ENCODE measurements at regions not wholly inside any gene's neighbourhood (a gene's known extent, or its start where the extent isn't known, plus 50 kb on each side); places are given as distances from the start of the nearest gene placed in this dataset.

DNA sequence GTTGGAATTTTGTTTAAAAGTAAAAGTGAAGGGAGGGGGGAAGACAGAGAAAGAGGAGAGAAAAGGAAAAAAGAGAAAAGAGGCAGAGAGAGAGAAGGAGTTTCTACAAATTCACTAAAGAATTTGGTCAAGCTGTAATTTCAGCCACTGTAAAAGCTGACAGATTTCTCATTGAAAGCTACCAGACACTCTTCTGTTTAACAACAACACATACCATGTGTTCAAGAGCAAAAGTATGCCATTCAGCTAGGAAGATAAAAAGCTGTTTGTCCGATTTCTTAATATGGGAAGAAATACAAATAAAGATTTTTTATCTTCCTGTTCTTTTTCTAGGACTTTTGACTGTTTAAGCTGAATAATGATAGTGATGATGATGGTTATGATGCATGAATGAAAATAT is 204.8 kb upstream of the RSPO3 start:
- TF ChIP-seq CTCF (IDR thresholded peaks at IDR 0.05): no peak
- no peak for TF ChIP-seq E2F5 (CRISPR knock-in tag; IDR thresholded peaks at IDR 0.05)
- no peak for TF ChIP-seq GABPB1 (CRISPR knock-in tag; IDR thresholded peaks at IDR 0.05)
- TF ChIP-seq, protein P1, sequence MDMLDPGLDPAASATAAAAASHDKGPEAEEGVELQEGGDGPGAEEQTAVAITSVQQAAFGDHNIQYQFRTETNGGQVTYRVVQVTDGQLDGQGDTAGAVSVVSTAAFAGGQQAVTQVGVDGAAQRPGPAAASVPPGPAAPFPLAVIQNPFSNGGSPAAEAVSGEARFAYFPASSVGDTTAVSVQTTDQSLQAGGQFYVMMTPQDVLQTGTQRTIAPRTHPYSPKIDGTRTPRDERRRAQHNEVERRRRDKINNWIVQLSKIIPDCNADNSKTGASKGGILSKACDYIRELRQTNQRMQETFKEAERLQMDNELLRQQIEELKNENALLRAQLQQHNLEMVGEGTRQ (CRISPR knock-in tag; IDR thresholded peaks at IDR 0.05): no peak

Data from WTC11 (cell line).